HUES48 (cell line): ENCODE measurements at regions not wholly inside any gene's neighbourhood (a gene's known extent, or its start where the extent isn't known, plus 50 kb on each side); places are given as distances from the start of the nearest gene placed in this dataset.

Experiments
- H3K27ac ChIP-seq: one replicate; pipeline ENCODE4 v1.7.0; 2013; ENCODE audit warnings: low read depth, low read length, inconsistent platforms
- H3K27me3 ChIP-seq: 2 replicates; pipeline ENCODE4 v1.6.1; 2013; ENCODE audit warnings: mild to moderate bottlenecking, low read length; ENCODE audit not compliant: control insufficient read depth, insufficient read depth
- H3K36me3 ChIP-seq: 2 replicates; pipeline ENCODE4 v1.6.1; 2013; ENCODE audit warnings: low read length; ENCODE audit not compliant: control insufficient read depth, insufficient read depth
- H3K4me1 ChIP-seq: 2 replicates; pipeline ENCODE4 v1.6.1; 2013; ENCODE audit warnings: mild to moderate bottlenecking, low read length; ENCODE audit not compliant: control insufficient read depth, insufficient read depth
- H3K4me3 ChIP-seq: 2 replicates; pipeline ENCODE4 v1.5.1; 2013; ENCODE audit warnings: mild to moderate bottlenecking, low read depth, low read length
- H3K9ac ChIP-seq: 2 replicates; pipeline ENCODE4 v1.6.1; 2013; ENCODE audit warnings: mild to moderate bottlenecking, low read depth, low read length, moderate library complexity
- H3K9me3 ChIP-seq: 2 replicates; pipeline ENCODE4 v1.6.1; 2013; ENCODE audit warnings: low read length; ENCODE audit not compliant: control insufficient read depth, insufficient read depth

- no peaks in the 10 kb centered on the region for H3K9me3 ChIP-seq
- no peaks in the 10 kb centered on the region for H3K36me3 ChIP-seq
- H3K9ac ChIP-seq: no peak overlapping the region
- H3K4me1 ChIP-seq: peaks cover 37% of the 10 kb centered on the region
- H3K4me3 ChIP-seq: no peak overlapping the region
- H3K27ac ChIP-seq: no peak overlapping the region
- no peaks in the 10 kb centered on the region for H3K27me3 ChIP-seq
Observed at GRCh38 chr2:204124140-204124750, 187.7 kb downstream of the ICOS start.

GRCh38 chr2:204126705-204127104, 190.1 kb downstream of the ICOS start:
- H3K27ac ChIP-seq: no peak overlapping the region
- H3K9me3 ChIP-seq: no peaks in the 10 kb centered on the region
- H3K4me3 ChIP-seq: no peak overlapping the region
- no peaks in the 10 kb centered on the region for H3K27me3 ChIP-seq
- peaks cover 31% of the 10 kb centered on the region for H3K4me1 ChIP-seq
- no peaks in the 10 kb centered on the region for H3K36me3 ChIP-seq
- H3K9ac ChIP-seq: no peak overlapping the region

- Histone ChIP-seq H3K27ac (no peak overlapping the region), H3K9ac (no peak overlapping the region), H3K36me3 (no peaks in the 10 kb centered on the region), H3K4me3 (no peak overlapping the region), H3K27me3 (no peaks in the 10 kb centered on the region), H3K9me3 (no peaks in the 10 kb centered on the region), H3K4me1 (peaks cover 26% of the 10 kb centered on the region)
Observed at GRCh38 chr2:204127238-204127637, 190.7 kb downstream of the ICOS start.

GRCh38 chr2:204129591-204130294, 193.2 kb downstream of the ICOS start:
- Histone ChIP-seq H3K9ac (no peak overlapping the region), H3K27me3 (no peaks in the 10 kb centered on the region), H3K4me3 (no peak overlapping the region), H3K27ac (no peak overlapping the region), H3K9me3 (no peaks in the 10 kb centered on the region), H3K36me3 (no peaks in the 10 kb centered on the region), H3K4me1 (peaks cover 7% of the 10 kb centered on the region)

GRCh38 chr2:204131621-204132020, 195.1 kb downstream of the ICOS start:
- Histone ChIP-seq H3K4me1 (no peaks in the 10 kb centered on the region), H3K36me3 (no peaks in the 10 kb centered on the region), H3K4me3 (no peak overlapping the region), H3K9me3 (no peaks in the 10 kb centered on the region), H3K27ac (no peak overlapping the region), H3K27me3 (no peaks in the 10 kb centered on the region), H3K9ac (no peak overlapping the region)

- H3K36me3 ChIP-seq: no peaks in the 10 kb centered on the region
- H3K4me3 ChIP-seq: no peak overlapping the region
- H3K4me1 ChIP-seq: peaks cover 17% of the 10 kb centered on the region
- H3K9me3 ChIP-seq: no peaks in the 10 kb centered on the region
- no peak overlapping the region for H3K27ac ChIP-seq
- no peaks in the 10 kb centered on the region for H3K27me3 ChIP-seq
- H3K9ac ChIP-seq: no peak overlapping the region
Observed at GRCh38 chr2:204133476-204133875, 196.9 kb downstream of the ICOS start.

GRCh38 chr2:204134421-204134820, 197.9 kb downstream of the ICOS start:
- no peak overlapping the region for H3K4me3 ChIP-seq
- no peaks in the 10 kb centered on the region for H3K36me3 ChIP-seq

GRCh38 chr2:204135752-204136151, 199.2 kb downstream of the ICOS start:
- H3K36me3 ChIP-seq: no peaks in the 10 kb centered on the region
- no peaks in the 10 kb centered on the region for H3K27me3 ChIP-seq
- peaks cover 17% of the 10 kb centered on the region for H3K4me1 ChIP-seq
- no peak overlapping the region for H3K4me3 ChIP-seq
- H3K9me3 ChIP-seq: no peaks in the 10 kb centered on the region
- H3K9ac ChIP-seq: no peak overlapping the region
- no peak overlapping the region for H3K27ac ChIP-seq

More at GRCh38 chr2:204134421-204134820, 197.9 kb downstream of the ICOS start:
- H3K27ac ChIP-seq: no peak overlapping the region
- H3K4me1 ChIP-seq: peaks cover 17% of the 10 kb centered on the region
- H3K9me3 ChIP-seq: no peaks in the 10 kb centered on the region
- H3K9ac ChIP-seq: no peak overlapping the region
- H3K27me3 ChIP-seq: no peaks in the 10 kb centered on the region

- peaks cover 17% of the 10 kb centered on the region for H3K4me1 ChIP-seq
- no peak overlapping the region for H3K27ac ChIP-seq
- H3K27me3 ChIP-seq: no peaks in the 10 kb centered on the region
- H3K9me3 ChIP-seq: no peaks in the 10 kb centered on the region
- H3K9ac ChIP-seq: no peak overlapping the region
- no peak overlapping the region for H3K4me3 ChIP-seq
- no peaks in the 10 kb centered on the region for H3K36me3 ChIP-seq
Observed at GRCh38 chr2:204138206-204138605, 201.6 kb downstream of the ICOS start.

GRCh38 chr2:204140246-204140645, 203.7 kb downstream of the ICOS start:
- Histone ChIP-seq H3K36me3 (no peaks in the 10 kb centered on the region), H3K4me3 (no peak overlapping the region), H3K9ac (no peak overlapping the region), H3K4me1 (peaks cover 20% of the 10 kb centered on the region), H3K9me3 (no peaks in the 10 kb centered on the region), H3K27me3 (no peaks in the 10 kb centered on the region; the same call in 1 of the 2 replicates), H3K27ac (peak overlapping the region; percentile 3)

GRCh38 chr2:204143216-204144014, 206.9 kb downstream of the ICOS start:
- Histone ChIP-seq H3K4me3 (no peak overlapping the region), H3K27me3 (no peaks in the 10 kb centered on the region; the same call in 1 of the 2 replicates), H3K4me1 (peaks cover 13% of the 10 kb centered on the region), H3K9me3 (no peaks in the 10 kb centered on the region), H3K9ac (no peak overlapping the region), H3K36me3 (no peaks in the 10 kb centered on the region), H3K27ac (no peak overlapping the region)
